Osteoblast (primary cell): ENCODE measurements at regions not wholly inside any gene's neighbourhood (a gene's known extent, or its start where the extent isn't known, plus 50 kb on each side); places are given as distances from the start of the nearest gene placed in this dataset.
A peak's percentile ranks its signal among the peaks of the same experiment; 100 is the strongest.

Source experiments
- DNase-seq: peaks from one replicate; pipeline ENCODE4 v3.0.0; 2011; ENCODE audit warnings: low spot score, mixed read lengths; ENCODE audit not compliant: insufficient read length; ENCODE audit errors: missing footprints
- H2AFZ ChIP-seq: 2 replicates; pipeline ENCODE4 v1.6.0; 2011; ENCODE audit warnings: mild to moderate bottlenecking, low read length
- H3K27ac ChIP-seq: 2 replicates; pipeline ENCODE4 v1.5.1; 2011; ENCODE audit warnings: mild to moderate bottlenecking, low read depth, low read length, moderate library complexity
- H3K27me3 ChIP-seq: 2 replicates; pipeline ENCODE4 v1.6.0; 2012; ENCODE audit warnings: mild to moderate bottlenecking, control low read depth, inconsistent platforms, low read length, moderate library complexity; ENCODE audit not compliant: insufficient read depth
- H3K36me3 ChIP-seq: 2 replicates; pipeline ENCODE4 v1.5.1; 2011; ENCODE audit warnings: mild to moderate bottlenecking, low read length, control low read depth, moderate library complexity; ENCODE audit not compliant: insufficient read depth
- H3K4me1 ChIP-seq: 2 replicates; pipeline ENCODE4 v1.5.1; 2011; ENCODE audit warnings: mild to moderate bottlenecking, low read length, control low read depth, moderate library complexity; ENCODE audit not compliant: insufficient read depth
- H3K4me2 ChIP-seq: 2 replicates; pipeline ENCODE4 v1.6.0; 2011; ENCODE audit warnings: mild to moderate bottlenecking, low read length; ENCODE audit not compliant: insufficient read depth
- H3K4me3 ChIP-seq: fragments of 200-600 bp; sonication (generic); 3 replicates; pipeline ENCODE4 v1.5.1; 2012; ENCODE audit warnings: mild to moderate bottlenecking, low read length, inconsistent platforms; ENCODE audit not compliant: insufficient read depth
- H3K79me2 ChIP-seq: 2 replicates; pipeline ENCODE4 v1.6.0; 2012; ENCODE audit warnings: mild to moderate bottlenecking, low read length, control low read depth, inconsistent platforms; ENCODE audit not compliant: insufficient read depth
- H3K9me3 ChIP-seq: 2 replicates; pipeline ENCODE4 v1.5.1; 2011; ENCODE audit warnings: low read depth, low read length, control low read depth
- H4K20me1 ChIP-seq: 2 replicates; pipeline ENCODE4 v1.6.0; 2012; ENCODE audit warnings: mild to moderate bottlenecking, low read length, control low read depth; ENCODE audit not compliant: insufficient read depth
- TF ChIP-seq, protein P1 (sequence below): IDR thresholded peaks from 2 replicates; pipeline ENCODE4 v1.5.1; 2011; ENCODE audit warnings: mild to moderate bottlenecking, low read depth, low read length, moderate library complexity; ENCODE audit errors: extremely low read depth

DNA sequence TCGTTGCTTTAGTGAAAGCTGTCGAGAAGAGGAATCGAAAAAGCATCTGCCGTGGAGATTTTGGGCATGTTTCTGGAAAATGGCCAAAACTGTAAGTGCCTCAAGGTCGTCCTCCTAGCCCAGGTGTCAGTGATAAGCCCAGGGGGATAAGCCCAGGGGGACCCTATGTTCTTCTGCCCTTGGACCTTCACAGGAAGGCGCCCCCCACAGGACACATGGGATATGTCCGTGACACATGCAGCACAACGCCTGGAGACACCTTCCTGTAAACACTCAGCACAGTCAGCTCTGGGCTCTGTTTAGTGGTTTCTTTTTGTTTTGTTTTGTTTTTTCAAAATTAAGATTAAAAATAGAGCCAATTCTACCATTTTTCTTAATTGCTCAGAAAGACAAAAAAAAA, 272.7 kb downstream of the KLF6 start:
- Histone ChIP-seq H3K79me2 (no peaks in the 10 kb centered on the region), H3K27me3 (no peaks in the 10 kb centered on the region), H4K20me1 (no peaks in the 10 kb centered on the region), H3K4me3 (no peak overlapping the region), H3K36me3 (no peaks in the 10 kb centered on the region), H3K4me2 (no peak overlapping the region), H2AFZ (no peak overlapping the region), H3K27ac (no peak overlapping the region), H3K4me1 (no peaks in the 10 kb centered on the region), H3K9me3 (peaks cover 3% of the 10 kb centered on the region)
- TF ChIP-seq, protein P1, sequence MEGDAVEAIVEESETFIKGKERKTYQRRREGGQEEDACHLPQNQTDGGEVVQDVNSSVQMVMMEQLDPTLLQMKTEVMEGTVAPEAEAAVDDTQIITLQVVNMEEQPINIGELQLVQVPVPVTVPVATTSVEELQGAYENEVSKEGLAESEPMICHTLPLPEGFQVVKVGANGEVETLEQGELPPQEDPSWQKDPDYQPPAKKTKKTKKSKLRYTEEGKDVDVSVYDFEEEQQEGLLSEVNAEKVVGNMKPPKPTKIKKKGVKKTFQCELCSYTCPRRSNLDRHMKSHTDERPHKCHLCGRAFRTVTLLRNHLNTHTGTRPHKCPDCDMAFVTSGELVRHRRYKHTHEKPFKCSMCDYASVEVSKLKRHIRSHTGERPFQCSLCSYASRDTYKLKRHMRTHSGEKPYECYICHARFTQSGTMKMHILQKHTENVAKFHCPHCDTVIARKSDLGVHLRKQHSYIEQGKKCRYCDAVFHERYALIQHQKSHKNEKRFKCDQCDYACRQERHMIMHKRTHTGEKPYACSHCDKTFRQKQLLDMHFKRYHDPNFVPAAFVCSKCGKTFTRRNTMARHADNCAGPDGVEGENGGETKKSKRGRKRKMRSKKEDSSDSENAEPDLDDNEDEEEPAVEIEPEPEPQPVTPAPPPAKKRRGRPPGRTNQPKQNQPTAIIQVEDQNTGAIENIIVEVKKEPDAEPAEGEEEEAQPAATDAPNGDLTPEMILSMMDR, result no peak
- no peak for DNase-seq

DNA sequence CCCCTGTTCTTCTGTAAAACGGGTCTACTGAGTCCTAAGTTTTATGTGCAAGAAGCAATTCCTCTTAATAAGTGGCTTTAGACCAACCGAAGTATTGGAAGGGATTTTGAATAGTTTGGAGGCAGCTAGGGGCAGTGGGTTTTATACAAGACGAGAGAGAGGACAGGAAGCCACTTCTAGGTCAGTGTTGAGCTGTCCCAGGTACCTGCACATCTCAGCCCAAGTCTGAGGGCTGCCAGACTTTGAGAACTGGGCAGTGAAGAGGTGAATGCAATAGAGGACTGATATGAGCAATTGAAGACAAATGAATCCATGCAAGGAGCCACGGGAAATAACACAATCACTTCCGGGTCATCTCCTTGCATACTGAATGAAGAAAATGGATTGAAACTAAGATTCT, 273.5 kb downstream of the KLF6 start:
- Histone ChIP-seq H3K4me3 (no peak overlapping the region), H4K20me1 (no peaks in the 10 kb centered on the region), H3K79me2 (no peaks in the 10 kb centered on the region), H3K4me2 (no peak overlapping the region), H3K36me3 (no peaks in the 10 kb centered on the region), H3K27ac (no peak overlapping the region), H3K27me3 (no peaks in the 10 kb centered on the region), H2AFZ (no peak overlapping the region), H3K4me1 (no peaks in the 10 kb centered on the region), H3K9me3 (peaks cover 3% of the 10 kb centered on the region)
- TF ChIP-seq, protein P1, result no peak
- DNase-seq, result no peak

DNA sequence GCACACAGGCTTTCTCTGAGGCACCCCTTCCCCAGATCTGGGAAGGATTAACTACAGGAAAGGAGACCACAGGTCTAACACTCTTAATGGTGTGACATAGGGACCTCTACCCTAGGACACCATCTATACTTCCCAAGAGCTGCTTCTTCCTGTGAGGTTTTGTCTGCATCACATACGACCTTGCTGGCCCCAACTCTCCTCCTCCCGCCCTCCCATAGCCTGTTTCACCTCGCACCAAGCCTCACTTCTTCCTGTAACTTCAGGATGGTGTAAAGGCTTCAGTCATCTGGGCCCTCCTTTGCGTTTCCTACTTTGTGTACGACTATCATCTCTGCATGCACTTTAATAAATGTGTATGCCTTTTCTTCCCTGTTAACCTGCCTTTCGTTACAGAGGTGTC, 274.3 kb downstream of the KLF6 start:
- Histone ChIP-seq H3K79me2 (no peaks in the 10 kb centered on the region), H4K20me1 (no peaks in the 10 kb centered on the region), H3K27ac (no peak overlapping the region), H3K4me3 (no peak overlapping the region), H3K4me1 (no peaks in the 10 kb centered on the region), H3K9me3 (peaks cover 3% of the 10 kb centered on the region), H2AFZ (no peak overlapping the region), H3K36me3 (no peaks in the 10 kb centered on the region), H3K27me3 (no peaks in the 10 kb centered on the region), H3K4me2 (no peak overlapping the region)
- TF ChIP-seq, protein P1, result no peak
- no peak for DNase-seq

DNA sequence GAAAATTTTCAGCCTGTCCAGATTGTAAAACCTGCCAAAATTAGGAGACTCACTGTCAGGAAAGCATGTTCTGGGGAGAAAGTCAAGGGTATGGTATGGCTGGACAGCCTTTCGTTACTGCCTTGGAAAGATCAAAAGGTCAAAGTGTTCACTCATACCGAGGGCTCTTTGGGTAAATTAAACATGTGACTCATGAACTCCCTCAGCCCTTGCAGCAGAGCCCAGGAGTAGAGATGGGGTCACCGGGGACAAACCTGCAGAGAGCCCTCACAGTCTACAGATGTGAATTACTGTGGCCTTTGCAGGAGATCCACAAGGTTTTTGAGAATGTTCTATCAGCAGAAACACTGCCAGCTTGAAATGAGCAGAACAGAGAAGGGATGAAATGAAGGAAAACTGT, 275.7 kb downstream of the KLF6 start:
- Histone ChIP-seq H3K27me3 (no peaks in the 10 kb centered on the region), H2AFZ (no peak overlapping the region), H3K79me2 (no peaks in the 10 kb centered on the region), H3K4me1 (no peaks in the 10 kb centered on the region), H4K20me1 (no peaks in the 10 kb centered on the region), H3K4me3 (no peak overlapping the region), H3K9me3 (peaks cover 3% of the 10 kb centered on the region), H3K36me3 (no peaks in the 10 kb centered on the region), H3K4me2 (no peak overlapping the region), H3K27ac (no peak overlapping the region)
- TF ChIP-seq, protein P1, result no peak
- peak; percentile 74 for DNase-seq
